Testis (tissue), 2 donors: ENCODE measurements at regions not wholly inside any gene's neighbourhood (a gene's known extent, or its start where the extent isn't known, plus 50 kb on each side); places are given as distances from the start of the nearest gene placed in this dataset.

Source experiments
- CTCF ChIP-seq, 3 experiments: fragments of 450-650 bp in 2 of 3; fragments of 200-600 bp in 1 of 3; sonication (generic) in 1 of 3; IDR thresholded peaks; one replicate each; pipeline ENCODE4 v1.5.1; 2016 to 2019; ENCODE audit warnings: antibody characterized with exemption in 3 of 3, mild to moderate bottlenecking in 2 of 3, moderate library complexity in 1 of 3
- POLR2A ChIP-seq: fragments of 450-650 bp; IDR thresholded peaks from one replicate; pipeline ENCODE4 v1.6.1; 2017; ENCODE audit warnings: antibody characterized with exemption, mild to moderate bottlenecking, moderate library complexity

- TF ChIP-seq CTCF (IDR thresholded peaks at IDR 0.05) (no peak), POLR2A (no peak)
Measured at GRCh38 chr20:39338469-39339376, 376.6 kb downstream of the DHX35 start.
